ENCODE measurements at regions not wholly inside any gene's neighbourhood (a gene's known extent, or its start where the extent isn't known, plus 50 kb on each side); places are given as distances from the start of the nearest gene placed in this dataset.

- ChIA-PET POLR2A (no interaction called here), RAD21 (ENCODE audit: low non-redundant PET in 1 of 2, low total read pairs in 2 of 2, uncharacterized antibody in 2 of 2, unreplicated experiment in 2 of 2) (no interaction called here), CTCF (no interaction called here)
- Histone ChIP-seq H3K4me1 (ENCODE audit: control insufficient read depth in 1 of 2, insufficient read depth in 2 of 2, low read length in 2 of 2) (no peaks in the 10 kb centered on the region), H3K9ac (ENCODE audit: low read length) (no peak overlapping the region), H3K27ac (ENCODE audit: low read depth, low read length) (no peak overlapping the region), H4K20me1 (ENCODE audit: insufficient read depth) (no peaks in the 10 kb centered on the region), H2AFZ (ENCODE audit: low read depth, low read length, poor library complexity, severe bottlenecking) (no peak overlapping the region), H3K79me2 (ENCODE audit: insufficient read depth, low read length) (no peaks in the 10 kb centered on the region), H3K4me3 (replicated peaks in 1 of 2; ENCODE audit: low read depth in 1 of 2, low read length in 2 of 2) (no peak overlapping the region), H3K36me3 (ENCODE audit: control insufficient read depth in 1 of 2, insufficient read depth in 2 of 2, low read length in 2 of 2) (no peaks in the 10 kb centered on the region), H3K9me2 (ENCODE audit: insufficient read depth) (no peaks in the 10 kb centered on the region), H3K9me3 (ENCODE audit: control insufficient read depth in 1 of 2, insufficient read depth in 1 of 2, low read depth in 1 of 2, low read length in 2 of 2) (no peaks in the 10 kb centered on the region), H3K4me2 (ENCODE audit: low read length) (no peak overlapping the region), H3K27me3 (ENCODE audit: insufficient read depth, low read length) (no peaks in the 10 kb centered on the region)
- intact Hi-C loops (cut with micrococcal nuclease), result no loop called here
- ATAC-seq, result no peak
- no peak for DNase-seq (ENCODE audit: low read depth, low spot score)
- TF ChIP-seq EZH2phosphoT487 (IDR thresholded peaks at IDR 0.05; ENCODE audit: borderline replicate concordance), result no peak
- no peak for TF ChIP-seq ATF3 (IDR thresholded peaks at IDR 0.05)
- TF ChIP-seq ZBTB33 (IDR thresholded peaks at IDR 0.05; ENCODE audit: extremely low read depth, insufficient replicate concordance, low read length), result no peak
- no peak for TF ChIP-seq EZH2 (IDR thresholded peaks at IDR 0.05)
- no peak for TF ChIP-seq FOSL1 (IDR thresholded peaks at IDR 0.05; ENCODE audit: low read depth)
- TF ChIP-seq RAD21 (IDR thresholded peaks at IDR 0.05; ENCODE audit: low read depth), result no peak
- TF ChIP-seq CEBPB (IDR thresholded peaks at IDR 0.05; ENCODE audit: low read depth), result no peak
- TF ChIP-seq SP1 (IDR thresholded peaks at IDR 0.05; ENCODE audit: low read depth), result no peak
- no peak for TF ChIP-seq JUND (IDR thresholded peaks at IDR 0.05)
- TF ChIP-seq ELF1 (IDR thresholded peaks at IDR 0.05; ENCODE audit: borderline replicate concordance, low read depth), result no peak
- no peak for TF ChIP-seq POLR2AphosphoS5 (IDR thresholded peaks at IDR 0.05; ENCODE audit: low read depth, low read length)
- TF ChIP-seq ZFX (IDR thresholded peaks at IDR 0.05), result no peak
- no peak for TF ChIP-seq ZNF274 (IDR thresholded peaks at IDR 0.05; ENCODE audit: low read depth, low read length)
- TF ChIP-seq CTCF (IDR thresholded peaks at IDR 0.05 in 2 of 3, conservative IDR thresholded peaks at IDR 0.05 in 1 of 3; ENCODE audit: borderline replicate concordance in 1 of 3, insufficient read depth in 1 of 3, low read depth in 2 of 3, low read length in 2 of 3), result no peak
- no peak for TF ChIP-seq POLR2A (IDR thresholded peaks at IDR 0.05; ENCODE audit: borderline replicate concordance, extremely low read depth, insufficient read depth, insufficient read length)
- TF ChIP-seq SRF (IDR thresholded peaks at IDR 0.05; ENCODE audit: low read depth), result no peak
- no peak for TF ChIP-seq TCF7L2 (IDR thresholded peaks at IDR 0.05; ENCODE audit: borderline replicate concordance, extremely low read depth, insufficient read depth, insufficient read length)
- TF ChIP-seq REST (IDR thresholded peaks at IDR 0.05; ENCODE audit: low read depth), result no peak
- no TSS peak for BruUV-seq (replicated peaks)
Observed at GRCh38 chr4:165757451-165757850, 115.6 kb upstream of the TLL1 start.
